Stomach (tissue), 8 donors: ENCODE measurements at regions not wholly inside any gene's neighbourhood (a gene's known extent, or its start where the extent isn't known, plus 50 kb on each side); places are given as distances from the start of the nearest gene placed in this dataset.
A peak's percentile ranks its signal among the peaks of the same experiment; 100 is the strongest.

Experiments
- DNase-seq, 2 donors: peaks; one replicate each; pipeline versions ENCODE4 v3.0.0 to v3.0.0-alpha.2; 2013 to 2019
- H3K27ac ChIP-seq, 5 donors: fragments of 200-600 bp in 4 of 5; sonication (generic) in 4 of 5; one replicate each; pipeline ENCODE4 v1.5.1; 2013 to 2019; ENCODE audit warnings: mild to moderate bottlenecking in 1 of 5, moderate library complexity in 1 of 5
- H3K27me3 ChIP-seq, 3 donors: fragments of 200-600 bp; sonication (generic); one replicate each; pipeline ENCODE4 v1.5.1; 2017 to 2019; ENCODE audit warnings: mixed run types in 1 of 3
- H3K36me3 ChIP-seq, 4 donors: fragments of 200-600 bp; sonication (generic); 1 replicate in 3 of 4; 2 replicates in 1 of 4; pipeline ENCODE4 v1.5.1; 2016 to 2019
- H3K4me1 ChIP-seq, 4 donors: fragments of 200-600 bp; sonication (generic); one replicate each; pipeline ENCODE4 v1.5.1; 2016 to 2019
- H3K4me3 ChIP-seq, 4 donors: fragments of 200-600 bp; sonication (generic) in 3 of 4; one replicate each; pipeline ENCODE4 v1.5.1; 2016 to 2019; ENCODE audit warnings: mild to moderate bottlenecking in 1 of 4
- H3K9me3 ChIP-seq, 4 donors: fragments of 200-600 bp; sonication (generic); one replicate each; pipeline ENCODE4 v1.5.1; 2016 to 2019
- EP300 ChIP-seq: sonication (generic); formaldehyde crosslinking; IDR thresholded peaks from one replicate; pipeline ENCODE4 v1.6.1; 2017; ENCODE audit warnings: antibody characterized with exemption
- POLR2A ChIP-seq, 4 donors: fragments of 450-650 bp; IDR thresholded peaks; one replicate each; pipeline ENCODE4 v1.6.1; 2016; ENCODE audit warnings: antibody characterized with exemption in 4 of 4, control low read depth in 2 of 4, mild to moderate bottlenecking in 1 of 4, moderate library complexity in 1 of 4
- POLR2AphosphoS5 ChIP-seq, 3 donors: sonication (generic); formaldehyde crosslinking; IDR thresholded peaks; one replicate each; pipeline ENCODE4 v1.6.1; 2016; ENCODE audit warnings: antibody characterized with exemption in 3 of 3
- whole genome bisulfite sequencing, 5 donors: extraction: QIAGEN DNeasy Blood & Tissue Kit in 3 of 5; methylation state at CpG; one replicate each; pipeline versions ENCODE4 v1.1.5 to v1.1.7; 2013 to 2018; 5-methylcytosine and 5-hydroxymethylcytosine counted together
- intact Hi-C: fragments of 100-400 bp; cut with DNase I; formaldehyde crosslinking; loops from one replicate; pipeline ENCODE4 v1.15.1; 2023; ENCODE audit warnings: low total_unique reads
- TF ChIP-seq, protein P1 (sequence below), 7 experiments: fragments of 450-650 bp in 4 of 7; fragments of 200-600 bp in 3 of 7; sonication (generic) in 3 of 7; IDR thresholded peaks; one replicate each; pipeline ENCODE4 v1.5.1; 2016 to 2019; ENCODE audit warnings: antibody characterized with exemption in 7 of 7, control low read depth in 2 of 7, mild to moderate bottlenecking in 1 of 7
- donor health status: healthy with polysubstance abuse.
- donor health status: Bipolar disorder and iron deficiency.
- donor health status: healthy.

DNA sequence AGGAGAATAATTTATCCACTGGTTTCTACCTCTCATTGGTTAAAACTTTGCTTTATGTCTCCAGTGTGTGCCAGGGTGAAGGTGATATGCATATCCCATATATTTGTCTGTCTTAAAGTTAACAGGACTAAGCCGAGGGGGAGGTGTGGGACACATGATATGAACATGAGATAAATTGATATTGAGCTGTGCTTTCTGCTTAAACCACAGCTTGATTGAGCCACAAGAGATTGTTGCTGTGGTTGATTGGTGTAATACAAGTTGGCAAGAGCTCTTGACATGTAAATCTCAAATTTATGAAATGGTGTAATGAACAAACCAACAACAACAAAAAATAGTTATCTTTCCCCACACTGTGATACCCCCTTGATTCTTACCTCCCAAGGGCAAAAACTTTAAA, 1295.5 kb upstream of the NCAM2 start:
- no peak overlapping the region for H3K4me3 ChIP-seq
- no peaks in the 10 kb centered on the region for H3K27me3 ChIP-seq
- TF ChIP-seq, protein P1, sequence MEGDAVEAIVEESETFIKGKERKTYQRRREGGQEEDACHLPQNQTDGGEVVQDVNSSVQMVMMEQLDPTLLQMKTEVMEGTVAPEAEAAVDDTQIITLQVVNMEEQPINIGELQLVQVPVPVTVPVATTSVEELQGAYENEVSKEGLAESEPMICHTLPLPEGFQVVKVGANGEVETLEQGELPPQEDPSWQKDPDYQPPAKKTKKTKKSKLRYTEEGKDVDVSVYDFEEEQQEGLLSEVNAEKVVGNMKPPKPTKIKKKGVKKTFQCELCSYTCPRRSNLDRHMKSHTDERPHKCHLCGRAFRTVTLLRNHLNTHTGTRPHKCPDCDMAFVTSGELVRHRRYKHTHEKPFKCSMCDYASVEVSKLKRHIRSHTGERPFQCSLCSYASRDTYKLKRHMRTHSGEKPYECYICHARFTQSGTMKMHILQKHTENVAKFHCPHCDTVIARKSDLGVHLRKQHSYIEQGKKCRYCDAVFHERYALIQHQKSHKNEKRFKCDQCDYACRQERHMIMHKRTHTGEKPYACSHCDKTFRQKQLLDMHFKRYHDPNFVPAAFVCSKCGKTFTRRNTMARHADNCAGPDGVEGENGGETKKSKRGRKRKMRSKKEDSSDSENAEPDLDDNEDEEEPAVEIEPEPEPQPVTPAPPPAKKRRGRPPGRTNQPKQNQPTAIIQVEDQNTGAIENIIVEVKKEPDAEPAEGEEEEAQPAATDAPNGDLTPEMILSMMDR (IDR thresholded peaks at IDR 0.05): no peak
- no peak for TF ChIP-seq EP300
- no peak for TF ChIP-seq POLR2A (IDR thresholded peaks at IDR 0.05)
- no peak for TF ChIP-seq POLR2AphosphoS5 (IDR thresholded peaks at IDR 0.05)
- intact Hi-C loops: no loop called here
- H3K4me1 ChIP-seq: no peaks in the 10 kb centered on the region
- H3K27ac ChIP-seq: no peak overlapping the region
- H3K9me3 ChIP-seq: peaks cover 0 to 5% (median 2%) of the 10 kb centered on the region in 4 donors
- no peaks in the 10 kb centered on the region for H3K36me3 ChIP-seq
- WGBS, 5 donors: 0 to 47% (median 26%) methylated on average over 1 of the region's 1 CpG
- no peak for DNase-seq

DNA sequence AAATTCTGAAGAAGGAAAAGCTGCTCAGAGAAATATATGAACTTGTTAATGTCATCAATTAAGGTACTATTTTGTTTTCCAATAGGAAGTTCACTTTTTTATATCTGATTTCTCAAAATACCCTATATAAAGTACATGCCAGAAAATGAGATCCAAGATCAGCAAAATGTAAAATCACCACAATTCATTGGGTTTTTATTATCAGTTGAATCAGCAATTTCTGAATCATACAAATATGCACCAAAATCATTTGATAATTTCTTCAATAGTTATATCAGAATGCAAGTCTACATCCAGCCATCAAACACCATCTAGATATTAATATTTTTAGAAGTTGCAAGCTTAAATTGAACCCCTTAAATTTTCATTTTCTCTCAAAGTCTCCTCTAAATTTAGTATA, 1293.4 kb upstream of the NCAM2 start:
- H3K36me3 ChIP-seq: no peaks in the 10 kb centered on the region
- H3K4me1 ChIP-seq: no peaks in the 10 kb centered on the region
- intact Hi-C loops: no loop called here
- H3K27me3 ChIP-seq: no peaks in the 10 kb centered on the region
- TF ChIP-seq POLR2A (IDR thresholded peaks at IDR 0.05): no peak
- no peak for TF ChIP-seq POLR2AphosphoS5 (IDR thresholded peaks at IDR 0.05)
- TF ChIP-seq, protein P1 (IDR thresholded peaks at IDR 0.05): no peak
- TF ChIP-seq EP300: no peak
- no peak overlapping the region for H3K27ac ChIP-seq
- no peak overlapping the region for H3K4me3 ChIP-seq
- no peak for DNase-seq
- H3K9me3 ChIP-seq: peaks cover 0 to 11% (median 4%) of the 10 kb centered on the region in 4 donors

DNA sequence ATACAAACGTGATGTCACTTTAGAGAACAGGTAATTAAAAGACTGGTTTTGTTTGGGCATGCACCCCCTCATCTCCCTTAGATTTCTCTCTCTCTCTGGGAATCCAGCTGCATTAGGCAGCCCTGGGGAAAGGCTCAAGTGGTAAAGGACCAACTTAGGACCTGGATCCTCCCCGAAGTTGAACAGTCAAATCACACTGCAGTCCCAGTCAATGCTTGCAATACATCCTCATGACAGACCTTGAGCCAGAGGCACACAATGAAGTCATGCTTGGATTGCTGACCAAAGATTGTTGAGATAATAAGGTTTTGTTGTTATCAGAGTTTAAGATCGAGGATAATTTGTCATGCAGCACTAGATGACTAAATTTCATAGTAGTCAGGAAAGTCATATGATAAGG, 1285.8 kb upstream of the NCAM2 start:
- H3K9me3 ChIP-seq: peaks cover 0 to 9% (median 3%) of the 10 kb centered on the region in 4 donors
- 74 to 81% (median 79%) methylated on average over 3 of the region's 3 CpGs for WGBS, 5 donors
- intact Hi-C loops: no loop called here
- H3K27ac ChIP-seq: no peak overlapping the region
- TF ChIP-seq POLR2AphosphoS5 (IDR thresholded peaks at IDR 0.05): no peak
- TF ChIP-seq, protein P1 (IDR thresholded peaks at IDR 0.05): no peak
- TF ChIP-seq EP300: no peak
- TF ChIP-seq POLR2A (IDR thresholded peaks at IDR 0.05): no peak
- H3K4me1 ChIP-seq: no peaks in the 10 kb centered on the region
- no peak for DNase-seq
- H3K27me3 ChIP-seq: no peaks in the 10 kb centered on the region
- H3K4me3 ChIP-seq: no peak overlapping the region
- H3K36me3 ChIP-seq: no peaks in the 10 kb centered on the region

DNA sequence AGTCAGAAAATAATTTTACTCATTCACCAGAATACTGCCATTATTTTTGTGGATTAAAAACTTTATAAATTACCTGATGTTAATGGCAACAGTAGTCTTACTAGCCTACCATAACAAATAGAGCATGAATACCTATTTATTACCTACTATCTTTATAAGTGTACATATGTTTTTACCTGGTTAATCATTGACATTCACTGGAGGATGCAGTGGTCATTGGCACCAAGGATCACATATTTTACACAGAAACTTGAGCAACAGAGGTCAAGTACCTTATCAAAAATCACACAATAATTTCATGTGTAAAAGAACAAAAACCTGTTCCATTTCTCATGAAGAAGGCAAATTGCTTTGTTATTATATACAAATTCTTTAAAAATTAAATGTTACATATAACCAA, 1284.9 kb upstream of the NCAM2 start:
- intact Hi-C loops: no loop called here
- TF ChIP-seq POLR2A (IDR thresholded peaks at IDR 0.05): no peak
- TF ChIP-seq, protein P1 (IDR thresholded peaks at IDR 0.05): no peak
- TF ChIP-seq EP300: no peak
- no peak for TF ChIP-seq POLR2AphosphoS5 (IDR thresholded peaks at IDR 0.05)
- Histone ChIP-seq H3K27ac (no peak overlapping the region), H3K4me1 (no peaks in the 10 kb centered on the region), H3K36me3 (no peaks in the 10 kb centered on the region), H3K27me3 (no peaks in the 10 kb centered on the region), H3K9me3 (peaks cover 0 to under 1% (median 0%) of the 10 kb centered on the region in 4 donors), H3K4me3 (no peak overlapping the region)
- peak in 1 of 2 donors; percentile 6 for DNase-seq
